H9 (cell line): ENCODE measurements at regions not wholly inside any gene's neighbourhood (a gene's known extent, or its start where the extent isn't known, plus 50 kb on each side); places are given as distances from the start of the nearest gene placed in this dataset.

ENCODE experiments used
- DNase-seq: peaks from one replicate; pipeline ENCODE4 v3.0.0-alpha.2; 2017
- H2AFZ ChIP-seq: one replicate; pipeline ENCODE4 v1.6.1; 2013; ENCODE audit warnings: mild to moderate bottlenecking, low read length, control low read depth, moderate library complexity
- H2AK5ac ChIP-seq: 2 replicates; pipeline ENCODE4 v1.6.1; 2013; ENCODE audit warnings: low read length, control low read depth, mixed read lengths; ENCODE audit not compliant: insufficient read length
- H2BK120ac ChIP-seq: one replicate; pipeline ENCODE4 v1.6.1; 2013; ENCODE audit warnings: low read depth, mild to moderate bottlenecking, low read length, control low read depth, inconsistent platforms; ENCODE audit not compliant: poor library complexity, severe bottlenecking
- H2BK12ac ChIP-seq: 2 replicates; pipeline ENCODE4 v1.6.1; 2013; ENCODE audit warnings: low read length, control low read depth, mixed read lengths, low read depth; ENCODE audit not compliant: insufficient read length
- H2BK15ac ChIP-seq: 2 replicates; pipeline ENCODE4 v1.6.1; 2013; ENCODE audit warnings: low read depth, low read length, control low read depth
- H2BK20ac ChIP-seq: one replicate; pipeline ENCODE4 v1.6.1; 2013; ENCODE audit warnings: low read depth, mild to moderate bottlenecking, low read length, control low read depth, inconsistent platforms; ENCODE audit not compliant: poor library complexity, severe bottlenecking
- H2BK5ac ChIP-seq: 2 replicates; pipeline ENCODE4 v1.6.1; 2013; ENCODE audit warnings: low read length, control low read depth, mixed read lengths; ENCODE audit not compliant: insufficient read length
- H3K14ac ChIP-seq: 2 replicates; pipeline ENCODE4 v1.6.1; 2013; ENCODE audit warnings: low read length, control low read depth; ENCODE audit not compliant: insufficient read depth
- H3K18ac ChIP-seq: 2 replicates; pipeline ENCODE4 v1.6.1; 2013; ENCODE audit warnings: low read depth, mild to moderate bottlenecking, mixed read lengths, low read length, control low read depth; ENCODE audit not compliant: insufficient read length
- H3K23ac ChIP-seq: 2 replicates; pipeline ENCODE4 v1.6.1; 2013; ENCODE audit warnings: low read length, control low read depth, mixed read lengths, low read depth; ENCODE audit not compliant: insufficient read length
- H3K23me2 ChIP-seq: 2 replicates; pipeline ENCODE4 v1.6.1; 2013; ENCODE audit warnings: low read depth, mild to moderate bottlenecking, mixed read lengths, low read length, control low read depth; ENCODE audit not compliant: insufficient read length, poor library complexity, severe bottlenecking
- H3K27ac ChIP-seq: 2 replicates; pipeline ENCODE4 v1.5.1; 2013; ENCODE audit warnings: low read length, control low read depth, mixed read lengths, low read depth; ENCODE audit not compliant: insufficient read length
- H3K27me3 ChIP-seq: 2 replicates; pipeline ENCODE4 v1.6.1; 2013; ENCODE audit warnings: low read length, control low read depth, inconsistent platforms; ENCODE audit not compliant: insufficient read depth
- H3K4ac ChIP-seq: 2 replicates; pipeline ENCODE4 v1.6.1; 2013; ENCODE audit warnings: low read depth, mild to moderate bottlenecking, control low read depth, inconsistent platforms, low read length, moderate library complexity
- H3K4me1 ChIP-seq: 2 replicates; pipeline ENCODE4 v1.6.1; 2013; ENCODE audit warnings: low read length, control low read depth, inconsistent platforms; ENCODE audit not compliant: insufficient read depth
- H3K4me2 ChIP-seq: 2 replicates; pipeline ENCODE4 v1.6.1; 2013; ENCODE audit warnings: low read length, control low read depth, mixed read lengths; ENCODE audit not compliant: insufficient read length, insufficient read depth
- H3K56ac ChIP-seq: 2 replicates; pipeline ENCODE4 v1.6.1; 2013; ENCODE audit warnings: low read depth, mild to moderate bottlenecking, mixed read lengths, low read length, control low read depth; ENCODE audit not compliant: insufficient read length
- H3K79me1 ChIP-seq: 2 replicates; pipeline ENCODE4 v1.6.1; 2013; ENCODE audit warnings: low read depth, mild to moderate bottlenecking, moderate library complexity, low read length, control low read depth, inconsistent platforms; ENCODE audit not compliant: insufficient read depth, poor library complexity, severe bottlenecking
- H3K79me2 ChIP-seq: 2 replicates; pipeline ENCODE4 v1.6.1; 2013; ENCODE audit warnings: low read length, control low read depth, inconsistent platforms; ENCODE audit not compliant: insufficient read depth
- H3K9ac ChIP-seq: 2 replicates; pipeline ENCODE4 v1.6.1; 2013; ENCODE audit warnings: low read length, control low read depth, mixed read lengths; ENCODE audit not compliant: insufficient read length; ENCODE audit errors: extremely low read depth
- H3K9me3 ChIP-seq: one replicate; pipeline ENCODE4 v1.6.1; 2013; ENCODE audit warnings: low read depth, low read length, inconsistent platforms; ENCODE audit not compliant: control insufficient read depth
- H3T11ph ChIP-seq: one replicate; pipeline ENCODE4 v1.6.1; 2013; ENCODE audit warnings: mild to moderate bottlenecking, low read length, control low read depth, inconsistent platforms
- H4K20me1 ChIP-seq: one replicate; pipeline ENCODE4 v1.6.1; 2013; ENCODE audit not compliant: control insufficient read depth, insufficient read length, insufficient read depth
- H4K5ac ChIP-seq: 2 replicates; pipeline ENCODE4 v1.6.1; 2013; ENCODE audit warnings: low read depth, mild to moderate bottlenecking, mixed read lengths, low read length, control low read depth; ENCODE audit not compliant: insufficient read length
- H4K8ac ChIP-seq: replicated peaks from 2 replicates; pipeline ENCODE4 v1.6.1; 2013; ENCODE audit warnings: low read length, control low read depth, mixed read lengths, low read depth; ENCODE audit not compliant: insufficient read length
- H4K91ac ChIP-seq: 2 replicates; pipeline ENCODE4 v1.6.1; 2013; ENCODE audit warnings: low read depth, mild to moderate bottlenecking, moderate library complexity, mixed read lengths, low read length, control low read depth; ENCODE audit not compliant: insufficient read length
- H3K27ac Mint-ChIP-seq, 3 experiments: 2 replicates in 2 of 3; 3 replicates in 1 of 3; pipeline ENCODE4 v1.8.0; 2020 to 2021; ENCODE audit warnings: mixed read lengths in 3 of 3, mild to moderate bottlenecking in 1 of 3, moderate library complexity in 1 of 3
- H3K27me3 Mint-ChIP-seq: 2 replicates; pipeline ENCODE4 v1.8.0; 2021; ENCODE audit warnings: low read depth, mild to moderate bottlenecking, moderate library complexity, mixed read lengths
- H3K36me3 Mint-ChIP-seq, 3 experiments: 2 replicates in 2 of 3; 3 replicates in 1 of 3; pipeline ENCODE4 v1.8.0; 2020 to 2021; ENCODE audit warnings: low read depth in 3 of 3, mixed read lengths in 3 of 3; ENCODE audit not compliant: insufficient read depth in 1 of 3
- H3K4me1 Mint-ChIP-seq, 2 experiments: 2 replicates each; pipeline ENCODE4 v1.8.0; 2020; ENCODE audit warnings: mixed read lengths in 2 of 2
- H3K4me3 Mint-ChIP-seq, 2 experiments: 2 replicates in 1 of 2; 3 replicates in 1 of 2; pipeline ENCODE4 v1.8.0; 2020 to 2021; ENCODE audit warnings: mild to moderate bottlenecking in 2 of 2, mixed read lengths in 2 of 2, moderate library complexity in 1 of 2
- H3K9me3 Mint-ChIP-seq, 2 experiments: 2 replicates in 1 of 2; 3 replicates in 1 of 2; pipeline ENCODE4 v1.8.0; 2020; ENCODE audit warnings: mild to moderate bottlenecking in 2 of 2, mixed read lengths in 2 of 2, moderate library complexity in 1 of 2
- WGBS: extraction: QIAGEN DNeasy Blood & Tissue Kit; methylation state at CpG from one replicate; pipeline ENCODE4 v1.1.7; 2013; ENCODE audit warnings: missing lambda C conversion rate, low lambda C conversion rate, mixed read lengths; ENCODE audit not compliant: insufficient read length; ENCODE audit errors: extremely low coverage; 5-methylcytosine and 5-hydroxymethylcytosine counted together
- TF ChIP-seq, protein P1 (sequence below): fragments of 200-600 bp; sonication (generic); conservative IDR thresholded peaks from 3 replicates; pipeline ENCODE4 v1.8.0; 2021; ENCODE audit warnings: antibody characterized with exemption, mild to moderate bottlenecking

DNA sequence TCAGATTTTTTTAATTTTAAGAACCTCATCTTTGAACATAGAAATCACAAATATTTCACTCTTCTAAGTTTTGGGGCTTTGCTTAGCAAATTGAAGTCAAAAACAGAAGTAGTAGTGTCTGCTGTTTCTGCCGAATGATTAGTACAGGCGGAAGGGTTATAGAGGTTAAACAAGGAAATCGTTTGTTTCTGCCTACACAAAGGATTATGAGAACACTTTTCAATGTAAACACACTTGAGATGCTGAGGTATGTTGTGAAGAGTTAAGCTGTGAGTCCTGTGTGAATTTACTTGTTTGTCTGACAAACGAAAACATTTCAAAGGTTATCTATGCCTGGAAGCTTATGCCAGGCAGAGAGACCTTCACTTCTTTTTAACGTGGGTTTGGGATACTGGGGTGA lies 224.8 kb downstream of the CETN3 start:
- Mint-ChIP-seq H3K27me3 (no peaks in the 10 kb centered on the region), H3K9me3 (no peaks in the 10 kb centered on the region), H3K36me3 (peaks cover 0 to 4% (median 0%) of the 10 kb centered on the region in 3 experiments; a peak in 1 of 7 replicates), H3K4me3 (no peak overlapping the region), H3K27ac (no peak overlapping the region), H3K4me1 (0 out of 4 replicates have a peak, but pooled peaks cover 0 to 2% of the 10 kb centered on the region in 2 experiments)
- Histone ChIP-seq H2AFZ (no peak overlapping the region), H4K8ac (no peak overlapping the region), H3K18ac (no peak overlapping the region), H3K27ac (no peak overlapping the region), H3K4me2 (no peak overlapping the region), H2BK12ac (no peak overlapping the region), H2BK15ac (no peak overlapping the region), H3K23me2 (no peaks in the 10 kb centered on the region), H3K9ac (no peak overlapping the region), H3K4ac (no peak overlapping the region), H3K9me3 (no peaks in the 10 kb centered on the region), H3K79me1 (no peaks in the 10 kb centered on the region), H3K79me2 (no peaks in the 10 kb centered on the region), H2BK20ac (no peak overlapping the region), H2AK5ac (no peak overlapping the region), H4K5ac (no peak overlapping the region), H3K56ac (no peak overlapping the region), H3K23ac (no peak overlapping the region), H4K91ac (no peak overlapping the region), H2BK5ac (no peak overlapping the region), H3T11ph (no peak overlapping the region), H3K27me3 (no peaks in the 10 kb centered on the region), H2BK120ac (no peak overlapping the region), H3K4me1 (no peaks in the 10 kb centered on the region), H4K20me1 (no peaks in the 10 kb centered on the region), H3K14ac (no peak overlapping the region)
- TF ChIP-seq, protein P1, sequence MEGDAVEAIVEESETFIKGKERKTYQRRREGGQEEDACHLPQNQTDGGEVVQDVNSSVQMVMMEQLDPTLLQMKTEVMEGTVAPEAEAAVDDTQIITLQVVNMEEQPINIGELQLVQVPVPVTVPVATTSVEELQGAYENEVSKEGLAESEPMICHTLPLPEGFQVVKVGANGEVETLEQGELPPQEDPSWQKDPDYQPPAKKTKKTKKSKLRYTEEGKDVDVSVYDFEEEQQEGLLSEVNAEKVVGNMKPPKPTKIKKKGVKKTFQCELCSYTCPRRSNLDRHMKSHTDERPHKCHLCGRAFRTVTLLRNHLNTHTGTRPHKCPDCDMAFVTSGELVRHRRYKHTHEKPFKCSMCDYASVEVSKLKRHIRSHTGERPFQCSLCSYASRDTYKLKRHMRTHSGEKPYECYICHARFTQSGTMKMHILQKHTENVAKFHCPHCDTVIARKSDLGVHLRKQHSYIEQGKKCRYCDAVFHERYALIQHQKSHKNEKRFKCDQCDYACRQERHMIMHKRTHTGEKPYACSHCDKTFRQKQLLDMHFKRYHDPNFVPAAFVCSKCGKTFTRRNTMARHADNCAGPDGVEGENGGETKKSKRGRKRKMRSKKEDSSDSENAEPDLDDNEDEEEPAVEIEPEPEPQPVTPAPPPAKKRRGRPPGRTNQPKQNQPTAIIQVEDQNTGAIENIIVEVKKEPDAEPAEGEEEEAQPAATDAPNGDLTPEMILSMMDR, result no peak
- no peak for DNase-seq
- no CpG with 5 or more reads among the region's 5 CpGs for WGBS
